Stimulated activated CD8-positive, alpha-beta memory T cell treated with anti-CD3 and anti-CD28 coated beads, Interleukin-2, amount 100 ng/mL, for 48 hours (primary cell): ENCODE measurements at regions not wholly inside any gene's neighbourhood (a gene's known extent, or its start where the extent isn't known, plus 50 kb on each side); places are given as distances from the start of the nearest gene placed in this dataset.

Experiments used
- DNase-seq, 2 donors: peaks; one replicate each; pipeline ENCODE4 v3.0.0-alpha.2; 2020; ENCODE audit warnings: low read depth in 2 of 2

GRCh38 chr11:15875393-15875792 lies 481.0 kb downstream of the SOX6 start:
- no peak for DNase-seq

GRCh38 chr11:15875943-15876342 lies 480.4 kb downstream of the SOX6 start:
- DNase-seq: no peak

GRCh38 chr11:15878756-15879155 lies 477.6 kb downstream of the SOX6 start:
- DNase-seq: no peak

- DNase-seq: no peak
Measured at GRCh38 chr11:15880291-15880690, 476.1 kb downstream of the SOX6 start.

GRCh38 chr11:15882876-15883454 lies 473.4 kb downstream of the SOX6 start:
- DNase-seq: no peak

- no peak for DNase-seq
Measured at GRCh38 chr11:15883455-15883920, 472.9 kb downstream of the SOX6 start.

GRCh38 chr11:15884141-15884540 lies 472.2 kb downstream of the SOX6 start:
- DNase-seq: no peak

- no peak for DNase-seq
Measured at GRCh38 chr11:15884777-15885540, 471.4 kb downstream of the SOX6 start.

- no peak for DNase-seq
Measured at GRCh38 chr11:15885854-15886253, 470.5 kb downstream of the SOX6 start.

GRCh38 chr11:15886299-15886698 lies 470.0 kb downstream of the SOX6 start:
- DNase-seq: no peak

GRCh38 chr11:15886866-15887265 lies 469.5 kb downstream of the SOX6 start:
- no peak for DNase-seq

GRCh38 chr11:15888556-15889345 lies 467.6 kb downstream of the SOX6 start:
- DNase-seq: no peak

- DNase-seq: no peak
Measured at GRCh38 chr11:15889363-15890030, 466.8 kb downstream of the SOX6 start.

- no peak for DNase-seq
Measured at GRCh38 chr11:15890031-15890713, 466.2 kb downstream of the SOX6 start.

GRCh38 chr11:15893080-15893492 lies 463.3 kb downstream of the SOX6 start:
- no peak for DNase-seq

GRCh38 chr11:15896026-15896425 lies 460.3 kb downstream of the SOX6 start:
- no peak for DNase-seq

- DNase-seq: no peak
Measured at GRCh38 chr11:15896530-15896929, 459.8 kb downstream of the SOX6 start.

- no peak for DNase-seq
Measured at GRCh38 chr11:15897211-15897960, 459.0 kb downstream of the SOX6 start.

GRCh38 chr11:15901054-15901453 lies 455.3 kb downstream of the SOX6 start:
- DNase-seq: no peak

GRCh38 chr11:15901790-15902189 lies 454.6 kb downstream of the SOX6 start:
- no peak for DNase-seq

GRCh38 chr11:15903246-15903645 lies 453.1 kb downstream of the SOX6 start:
- no peak for DNase-seq
